Uterus (tissue), 2 donors: ENCODE measurements at regions not wholly inside any gene's neighbourhood (a gene's known extent, or its start where the extent isn't known, plus 50 kb on each side); places are given as distances from the start of the nearest gene placed in this dataset.

Experiments
- POLR2A ChIP-seq, 2 donors: fragments of 450-650 bp; IDR thresholded peaks; one replicate each; pipeline ENCODE4 v1.6.1; 2016; ENCODE audit warnings: antibody characterized with exemption in 2 of 2, mild to moderate bottlenecking in 1 of 2, moderate library complexity in 1 of 2
- TF ChIP-seq, protein P1 (sequence below), 4 experiments: fragments of 200-600 bp in 2 of 4; fragments of 450-650 bp in 2 of 4; sonication (generic) in 2 of 4; IDR thresholded peaks; one replicate each; pipeline ENCODE4 v1.5.1; 2016 to 2019; ENCODE audit warnings: antibody characterized with exemption in 4 of 4, mild to moderate bottlenecking in 2 of 4, moderate library complexity in 1 of 4

DNA sequence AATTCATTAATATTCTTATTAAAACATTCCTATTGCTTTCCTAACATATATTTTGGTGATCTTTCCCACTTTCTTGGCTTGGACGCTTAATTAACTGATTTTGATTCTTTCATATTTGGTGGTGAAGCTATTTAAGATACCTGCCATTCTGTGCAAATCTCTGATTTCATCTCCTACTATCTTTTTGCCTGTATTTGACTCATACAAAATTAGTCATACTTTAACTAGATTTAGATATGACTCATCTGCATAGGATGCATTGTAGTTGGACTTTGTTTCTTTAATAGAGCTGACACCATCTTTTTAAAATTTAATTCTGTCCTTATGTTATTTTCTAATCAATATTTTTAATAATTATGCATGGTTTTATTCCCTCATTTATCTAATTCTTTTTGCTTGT is 93.8 kb upstream of the PLPPR4 start:
- TF ChIP-seq, protein P1, sequence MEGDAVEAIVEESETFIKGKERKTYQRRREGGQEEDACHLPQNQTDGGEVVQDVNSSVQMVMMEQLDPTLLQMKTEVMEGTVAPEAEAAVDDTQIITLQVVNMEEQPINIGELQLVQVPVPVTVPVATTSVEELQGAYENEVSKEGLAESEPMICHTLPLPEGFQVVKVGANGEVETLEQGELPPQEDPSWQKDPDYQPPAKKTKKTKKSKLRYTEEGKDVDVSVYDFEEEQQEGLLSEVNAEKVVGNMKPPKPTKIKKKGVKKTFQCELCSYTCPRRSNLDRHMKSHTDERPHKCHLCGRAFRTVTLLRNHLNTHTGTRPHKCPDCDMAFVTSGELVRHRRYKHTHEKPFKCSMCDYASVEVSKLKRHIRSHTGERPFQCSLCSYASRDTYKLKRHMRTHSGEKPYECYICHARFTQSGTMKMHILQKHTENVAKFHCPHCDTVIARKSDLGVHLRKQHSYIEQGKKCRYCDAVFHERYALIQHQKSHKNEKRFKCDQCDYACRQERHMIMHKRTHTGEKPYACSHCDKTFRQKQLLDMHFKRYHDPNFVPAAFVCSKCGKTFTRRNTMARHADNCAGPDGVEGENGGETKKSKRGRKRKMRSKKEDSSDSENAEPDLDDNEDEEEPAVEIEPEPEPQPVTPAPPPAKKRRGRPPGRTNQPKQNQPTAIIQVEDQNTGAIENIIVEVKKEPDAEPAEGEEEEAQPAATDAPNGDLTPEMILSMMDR (IDR thresholded peaks at IDR 0.05): no peak
- TF ChIP-seq POLR2A (IDR thresholded peaks at IDR 0.05): no peak
